ENCODE measurements at regions not wholly inside any gene's neighbourhood (a gene's known extent, or its start where the extent isn't known, plus 50 kb on each side); places are given as distances from the start of the nearest gene placed in this dataset.

GRCh38 chr1:232405781-232406180 lies 224.2 kb downstream of the SIPA1L2 start:
- H3K9me1 ChIP-seq (replicated peaks; ENCODE audit: control insufficient read depth, extremely low read depth, insufficient read depth, low read length), result no peaks in the 10 kb centered on the region
- H3K36me3 ChIP-seq (ENCODE audit: control insufficient read depth in 2 of 2, extremely low read depth in 1 of 2, insufficient read depth in 2 of 2, low read length in 2 of 2), result peaks cover 0 to 3% of the 10 kb centered on the region in 2 experiments
- H3K27ac ChIP-seq (ENCODE audit: insufficient read depth, low read depth, low read length), result no peak overlapping the region
- CTCF ChIA-PET, result interaction anchor here (1.3 kb wide), 1 partner anchor 17 kb away, joined by 4 read pairs; no protein-coding TSS in a partner anchor
- H3K4me3 ChIP-seq (replicated peaks in 1 of 3; ENCODE audit: insufficient read depth in 1 of 3, low read depth in 1 of 3, low read length in 3 of 3), result no peak overlapping the region
- H3K27me3 ChIP-seq (ENCODE audit: control insufficient read depth in 2 of 2, insufficient read depth in 2 of 2, low read length in 2 of 2), result no peaks in the 10 kb centered on the region
- intact Hi-C loops (cut with micrococcal nuclease) (no loop called here), dilution Hi-C loops (cut with MboI; ENCODE audit: extremely low pct_ligation_motif_present, low sequenced_read_pairs) (no loop called here)
- H3K79me2 ChIP-seq (ENCODE audit: control insufficient read depth, insufficient read depth, low read length), result no peaks in the 10 kb centered on the region
- DNase-seq (ENCODE audit: low read depth, low spot score), result no peak
- no peak overlapping the region for H3K9ac ChIP-seq (replicated peaks; ENCODE audit: extremely low read depth, insufficient read depth, low read length)
- TF ChIP-seq POLR2A (IDR thresholded peaks at IDR 0.05; ENCODE audit: low read depth, low read length) (no peak), FOS (IDR thresholded peaks at IDR 0.05; ENCODE audit: borderline replicate concordance, insufficient read depth, low read length) (no peak), GATA2 (IDR thresholded peaks at IDR 0.05; ENCODE audit: insufficient read depth, insufficient read length, low read depth, low read length) (no peak), CTCF (IDR thresholded peaks at IDR 0.05; ENCODE audit: extremely low read depth in 1 of 2, insufficient read depth in 1 of 2, low read depth in 1 of 2, low read length in 2 of 2) (no peak), EZH2 (IDR thresholded peaks at IDR 0.05; ENCODE audit: borderline replicate concordance, low read depth, low read length, severe bottlenecking) (no peak), JUN (IDR thresholded peaks at IDR 0.05; ENCODE audit: borderline replicate concordance, insufficient read depth, insufficient read length, low read depth) (no peak)
- POLR2A ChIA-PET, result no interaction called here
- no peak overlapping the region for H3K4me2 ChIP-seq (ENCODE audit: insufficient read depth, low read length)
- H2AFZ ChIP-seq (ENCODE audit: low read depth, low read length), result no peak overlapping the region
- H3K4me1 ChIP-seq (ENCODE audit: control insufficient read depth, extremely low read depth, insufficient read depth, low read length), result no peaks in the 10 kb centered on the region
- no peak for FAIRE-seq
- no TSS peak for BruUV-seq (replicated peaks)
- H4K20me1 ChIP-seq (replicated peaks; ENCODE audit: control insufficient read depth, extremely low read depth, insufficient read depth, low read length), result no peaks in the 10 kb centered on the region
- H3K9me3 ChIP-seq (replicated peaks; ENCODE audit: control insufficient read depth, insufficient read depth, low read length), result no peaks in the 10 kb centered on the region

All from endothelial cell of umbilical vein (primary cell).